Gastroesophageal sphincter (tissue), 3 donors: ENCODE measurements at regions not wholly inside any gene's neighbourhood (a gene's known extent, or its start where the extent isn't known, plus 50 kb on each side); places are given as distances from the start of the nearest gene placed in this dataset.

ENCODE experiments used
- POLR2A ChIP-seq, 2 donors: fragments of 450-650 bp; IDR thresholded peaks; one replicate each; pipeline ENCODE4 v1.6.1; 2017; ENCODE audit warnings: antibody characterized with exemption in 2 of 2, mild to moderate bottlenecking in 2 of 2, moderate library complexity in 1 of 2
- POLR2AphosphoS5 ChIP-seq: sonication (generic); formaldehyde crosslinking; IDR thresholded peaks from one replicate; pipeline ENCODE4 v1.6.1; 2017; ENCODE audit warnings: antibody characterized with exemption
- TF ChIP-seq, protein P1 (sequence below), 4 experiments: fragments of 200-600 bp in 2 of 4; fragments of 450-650 bp in 2 of 4; sonication (generic) in 1 of 4; IDR thresholded peaks; one replicate each; pipeline ENCODE4 v1.5.1; 2017 to 2019; ENCODE audit warnings: antibody characterized with exemption in 4 of 4, mild to moderate bottlenecking in 2 of 4, moderate library complexity in 2 of 4

DNA sequence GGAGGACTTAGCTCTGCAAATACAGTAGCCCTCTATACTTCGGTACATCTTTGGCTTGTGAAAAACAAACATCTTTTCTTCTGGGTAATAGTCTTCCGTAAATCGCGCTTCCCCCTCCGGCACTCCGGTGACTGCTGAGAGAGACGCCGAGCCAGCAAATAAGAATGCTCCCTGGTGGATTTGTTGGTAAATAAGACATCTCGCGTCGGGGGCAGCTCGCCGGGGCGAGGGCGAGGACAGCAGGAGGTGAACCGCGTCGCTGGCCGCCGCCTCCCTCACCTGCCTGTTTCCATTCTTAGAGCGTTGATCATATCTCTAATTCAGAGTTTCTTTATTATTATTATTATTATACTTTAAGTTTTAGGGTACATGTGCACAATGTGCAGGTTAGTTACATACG is 117.6 kb downstream of the PMAIP1 start:
- TF ChIP-seq, protein P1, sequence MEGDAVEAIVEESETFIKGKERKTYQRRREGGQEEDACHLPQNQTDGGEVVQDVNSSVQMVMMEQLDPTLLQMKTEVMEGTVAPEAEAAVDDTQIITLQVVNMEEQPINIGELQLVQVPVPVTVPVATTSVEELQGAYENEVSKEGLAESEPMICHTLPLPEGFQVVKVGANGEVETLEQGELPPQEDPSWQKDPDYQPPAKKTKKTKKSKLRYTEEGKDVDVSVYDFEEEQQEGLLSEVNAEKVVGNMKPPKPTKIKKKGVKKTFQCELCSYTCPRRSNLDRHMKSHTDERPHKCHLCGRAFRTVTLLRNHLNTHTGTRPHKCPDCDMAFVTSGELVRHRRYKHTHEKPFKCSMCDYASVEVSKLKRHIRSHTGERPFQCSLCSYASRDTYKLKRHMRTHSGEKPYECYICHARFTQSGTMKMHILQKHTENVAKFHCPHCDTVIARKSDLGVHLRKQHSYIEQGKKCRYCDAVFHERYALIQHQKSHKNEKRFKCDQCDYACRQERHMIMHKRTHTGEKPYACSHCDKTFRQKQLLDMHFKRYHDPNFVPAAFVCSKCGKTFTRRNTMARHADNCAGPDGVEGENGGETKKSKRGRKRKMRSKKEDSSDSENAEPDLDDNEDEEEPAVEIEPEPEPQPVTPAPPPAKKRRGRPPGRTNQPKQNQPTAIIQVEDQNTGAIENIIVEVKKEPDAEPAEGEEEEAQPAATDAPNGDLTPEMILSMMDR (IDR thresholded peaks at IDR 0.05): no peak
- no peak for TF ChIP-seq POLR2A (IDR thresholded peaks at IDR 0.05)
- TF ChIP-seq POLR2AphosphoS5: no peak
